Esophagus squamous epithelium (tissue), 4 donors: ENCODE measurements at regions not wholly inside any gene's neighbourhood (a gene's known extent, or its start where the extent isn't known, plus 50 kb on each side); places are given as distances from the start of the nearest gene placed in this dataset.

Source experiments
- POLR2A ChIP-seq, 4 donors: fragments of 450-650 bp; IDR thresholded peaks; one replicate each; pipeline ENCODE4 v1.6.1; 2017; ENCODE audit warnings: antibody characterized with exemption in 4 of 4, mild to moderate bottlenecking in 4 of 4, moderate library complexity in 3 of 4
- TF ChIP-seq, protein P1 (sequence below), 6 experiments: fragments of 450-650 bp in 4 of 6; fragments of 200-600 bp in 2 of 6; sonication (generic) in 2 of 6; IDR thresholded peaks; one replicate each; pipeline ENCODE4 v1.5.1; 2016 to 2019; ENCODE audit warnings: antibody characterized with exemption in 6 of 6, mild to moderate bottlenecking in 4 of 6, moderate library complexity in 4 of 6

GRCh38 chr18:65548316-65548715 is 202.5 kb upstream of the CDH7 start:
- TF ChIP-seq POLR2A (IDR thresholded peaks at IDR 0.05), result no peak
- TF ChIP-seq, protein P1, sequence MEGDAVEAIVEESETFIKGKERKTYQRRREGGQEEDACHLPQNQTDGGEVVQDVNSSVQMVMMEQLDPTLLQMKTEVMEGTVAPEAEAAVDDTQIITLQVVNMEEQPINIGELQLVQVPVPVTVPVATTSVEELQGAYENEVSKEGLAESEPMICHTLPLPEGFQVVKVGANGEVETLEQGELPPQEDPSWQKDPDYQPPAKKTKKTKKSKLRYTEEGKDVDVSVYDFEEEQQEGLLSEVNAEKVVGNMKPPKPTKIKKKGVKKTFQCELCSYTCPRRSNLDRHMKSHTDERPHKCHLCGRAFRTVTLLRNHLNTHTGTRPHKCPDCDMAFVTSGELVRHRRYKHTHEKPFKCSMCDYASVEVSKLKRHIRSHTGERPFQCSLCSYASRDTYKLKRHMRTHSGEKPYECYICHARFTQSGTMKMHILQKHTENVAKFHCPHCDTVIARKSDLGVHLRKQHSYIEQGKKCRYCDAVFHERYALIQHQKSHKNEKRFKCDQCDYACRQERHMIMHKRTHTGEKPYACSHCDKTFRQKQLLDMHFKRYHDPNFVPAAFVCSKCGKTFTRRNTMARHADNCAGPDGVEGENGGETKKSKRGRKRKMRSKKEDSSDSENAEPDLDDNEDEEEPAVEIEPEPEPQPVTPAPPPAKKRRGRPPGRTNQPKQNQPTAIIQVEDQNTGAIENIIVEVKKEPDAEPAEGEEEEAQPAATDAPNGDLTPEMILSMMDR (IDR thresholded peaks at IDR 0.05), result no peak
